ENCODE measurements at regions not wholly inside any gene's neighbourhood (a gene's known extent, or its start where the extent isn't known, plus 50 kb on each side); places are given as distances from the start of the nearest gene placed in this dataset.

- no peak overlapping the region for H3K9ac ChIP-seq (ENCODE audit: insufficient read depth in 1 of 2, low read depth in 2 of 2, low read length in 2 of 2)
- CTCF ChIA-PET (ENCODE audit: low intra/inter-chr PET ratio) = interaction anchor here (0.6 kb wide), 1 partner anchor 26 kb away, joined by 3 read pairs; no protein-coding TSS in a partner anchor
- no peak overlapping the region for H3K4me3 ChIP-seq
- H3K27ac ChIP-seq (ENCODE audit: extremely low read depth, low read depth, low read length) = no peak overlapping the region
- no TSS peak for BruUV-seq (replicated peaks)
- 0% methylated on average over 2 of the region's 2 CpGs for WGBS (ENCODE audit: insufficient coverage, low coverage, missing lambda C conversion rate)
- no peaks in the 10 kb centered on the region for H3K79me2 ChIP-seq (ENCODE audit: control insufficient read depth, insufficient read depth, low read length)
- no peaks in the 10 kb centered on the region for H3K4me1 ChIP-seq (replicated peaks in 1 of 2; ENCODE audit: control insufficient read depth in 2 of 2, insufficient read depth in 2 of 2, low read length in 2 of 2)
- POLR2A ChIA-PET = no interaction called here
- intact Hi-C loops (cut with micrococcal nuclease) (no loop called here), in situ Hi-C loops (cut with MboI) (no loop called here)
- ATAC-seq (no peak), FAIRE-seq (no peak), DNase-seq (ENCODE audit: extremely low read depth in 1 of 4, low spot score in 3 of 4) (no peak)
- no peaks in the 10 kb centered on the region for H3K9me3 ChIP-seq (replicated peaks; ENCODE audit: control insufficient read depth, insufficient read depth, low read depth, low read length)
- no peaks in the 10 kb centered on the region for H3K36me3 ChIP-seq (ENCODE audit: control insufficient read depth, insufficient read depth, low read length)
- H2AFZ ChIP-seq (ENCODE audit: low read depth, low read length) = no peak overlapping the region
- no peaks in the 10 kb centered on the region for H3K9me1 ChIP-seq (ENCODE audit: control insufficient read depth, insufficient read depth, low read length)
- H3K27me3 ChIP-seq (ENCODE audit: control insufficient read depth in 2 of 2, insufficient read depth in 2 of 2, low read length in 2 of 2) = no peaks in the 10 kb centered on the region
- H4K20me1 ChIP-seq (replicated peaks; ENCODE audit: control insufficient read depth, insufficient read depth, low read length) = no peaks in the 10 kb centered on the region
- H3K4me2 ChIP-seq (ENCODE audit: insufficient read depth, low read length) = no peak overlapping the region
- no peak for TF ChIP-seq RBM17 (IDR thresholded peaks at IDR 0.05; ENCODE audit: borderline replicate concordance, low read depth, low read length)
- TF ChIP-seq YBX1 (IDR thresholded peaks at IDR 0.05) = no peak
- TF ChIP-seq THAP12 (CRISPR knock-in tag; IDR thresholded peaks at IDR 0.05) = no peak
- TF ChIP-seq, protein P1, sequence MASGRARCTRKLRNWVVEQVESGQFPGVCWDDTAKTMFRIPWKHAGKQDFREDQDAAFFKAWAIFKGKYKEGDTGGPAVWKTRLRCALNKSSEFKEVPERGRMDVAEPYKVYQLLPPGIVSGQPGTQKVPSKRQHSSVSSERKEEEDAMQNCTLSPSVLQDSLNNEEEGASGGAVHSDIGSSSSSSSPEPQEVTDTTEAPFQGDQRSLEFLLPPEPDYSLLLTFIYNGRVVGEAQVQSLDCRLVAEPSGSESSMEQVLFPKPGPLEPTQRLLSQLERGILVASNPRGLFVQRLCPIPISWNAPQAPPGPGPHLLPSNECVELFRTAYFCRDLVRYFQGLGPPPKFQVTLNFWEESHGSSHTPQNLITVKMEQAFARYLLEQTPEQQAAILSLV (tag; IDR thresholded peaks at IDR 0.05) = no peak
- no peak for TF ChIP-seq ZBTB26 (CRISPR knock-in tag; IDR thresholded peaks at IDR 0.05)
- TF ChIP-seq, protein P2, sequence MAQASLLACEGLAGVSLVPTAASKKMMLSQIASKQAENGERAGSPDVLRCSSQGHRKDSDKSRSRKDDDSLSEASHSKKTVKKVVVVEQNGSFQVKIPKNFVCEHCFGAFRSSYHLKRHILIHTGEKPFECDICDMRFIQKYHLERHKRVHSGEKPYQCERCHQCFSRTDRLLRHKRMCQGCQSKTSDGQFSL (CRISPR knock-in tag; IDR thresholded peaks at IDR 0.05) = no peak
- TF ChIP-seq, protein P2 (tag; IDR thresholded peaks at IDR 0.05) = no peak
- no peak for TF ChIP-seq ZNF165 (CRISPR knock-in tag; IDR thresholded peaks at IDR 0.05; ENCODE audit: borderline replicate concordance)
- no peak for TF ChIP-seq HDAC6 (IDR thresholded peaks at IDR 0.05; ENCODE audit: low read depth, low read length)
- no peak for TF ChIP-seq MITF (IDR thresholded peaks at IDR 0.05)
- TF ChIP-seq ZNF444 (CRISPR knock-in tag; IDR thresholded peaks at IDR 0.05) = no peak
- TF ChIP-seq NR2C1 (IDR thresholded peaks at IDR 0.05) = no peak
- no peak for TF ChIP-seq NR2C1 (tag; IDR thresholded peaks at IDR 0.05)
These were observed 130.7 kb upstream of the MAGEB18 start for GRCh38 chrX:26007462-26007861.

All from K562 (cell line).